VCaP (cell line): ENCODE measurements at regions not wholly inside any gene's neighbourhood (a gene's known extent, or its start where the extent isn't known, plus 50 kb on each side); places are given as distances from the start of the nearest gene placed in this dataset.

Experiments used
- H3K27ac ChIP-seq: fragments of 450-650 bp; 2 replicates; pipeline ENCODE4 v1.5.1; 2017
- CTCF ChIP-seq: fragments of 450-650 bp; conservative IDR thresholded peaks from 2 replicates; pipeline ENCODE4 v1.5.1; 2017; ENCODE audit warnings: mild to moderate bottlenecking, moderate library complexity

GRCh38 chr12:62106547-62107185, 153.5 kb upstream of the USP15 start:
- H3K27ac ChIP-seq: no peak overlapping the region

GRCh38 chr12:62113366-62114011, 146.7 kb upstream of the USP15 start:
- no peak for TF ChIP-seq CTCF
- no peak overlapping the region for H3K27ac ChIP-seq

More at GRCh38 chr12:62106547-62107185, 153.5 kb upstream of the USP15 start:
- no peak for TF ChIP-seq CTCF

GRCh38 chr12:62116986-62117385, 143.2 kb upstream of the USP15 start:
- no peak overlapping the region for H3K27ac ChIP-seq
- TF ChIP-seq CTCF: no peak

GRCh38 chr12:62123721-62124203, 136.4 kb upstream of the USP15 start:
- TF ChIP-seq CTCF: peak; percentile 89
- no peak overlapping the region for H3K27ac ChIP-seq

GRCh38 chr12:62127516-62127915, 132.7 kb upstream of the USP15 start:
- H3K27ac ChIP-seq: no peak overlapping the region
- no peak for TF ChIP-seq CTCF

- no peak for TF ChIP-seq CTCF
- H3K27ac ChIP-seq: no peak overlapping the region
Measured at GRCh38 chr12:62128175-62128975, 131.8 kb upstream of the USP15 start.

- no peak overlapping the region for H3K27ac ChIP-seq
Measured at GRCh38 chr12:62129291-62129690, 130.9 kb upstream of the USP15 start.

More at GRCh38 chr12:62129291-62129690, 130.9 kb upstream of the USP15 start:
- no peak for TF ChIP-seq CTCF
